GM23338 (cell line): ENCODE measurements at regions not wholly inside any gene's neighbourhood (a gene's known extent, or its start where the extent isn't known, plus 50 kb on each side); places are given as distances from the start of the nearest gene placed in this dataset.

Experiments
- ATAC-seq: fragments of 200-7000 bp; cut with Tn5 transposase; 3 replicates; pipeline ENCODE4 v1.9.1; 2020
- DNase-seq: peaks from one replicate; pipeline ENCODE4 v3.0.0-alpha.2; 2015; ENCODE audit warnings: low spot score
- H2AFZ ChIP-seq: fragments of 200-600 bp; sonication (generic); 2 replicates; pipeline ENCODE4 v1.8.0; 2016; ENCODE audit warnings: antibody characterized with exemption, mild to moderate bottlenecking, moderate library complexity
- H3F3A ChIP-seq: fragments of 200-600 bp; sonication (generic); replicated peaks from 2 replicates; pipeline ENCODE4 v1.8.0; 2017; ENCODE audit warnings: antibody characterized with exemption, mixed run types, low read depth
- H3K27ac ChIP-seq: fragments of 200-600 bp; sonication (generic); 2 replicates; pipeline ENCODE4 v1.6.1; 2016; ENCODE audit warnings: low read depth
- H3K27me3 ChIP-seq: fragments of 200-600 bp; sonication (generic); 2 replicates; pipeline ENCODE4 v1.8.0; 2016; ENCODE audit warnings: mild to moderate bottlenecking, mixed run types, moderate library complexity; ENCODE audit not compliant: insufficient read depth
- H3K36me3 ChIP-seq: fragments of 200-600 bp; sonication (generic); 2 replicates; pipeline ENCODE4 v1.8.0; 2016; ENCODE audit warnings: mild to moderate bottlenecking; ENCODE audit not compliant: insufficient read depth
- H3K4me1 ChIP-seq: fragments of 200-600 bp; sonication (generic); 2 replicates; pipeline ENCODE4 v1.8.0; 2016; ENCODE audit warnings: mild to moderate bottlenecking, moderate library complexity; ENCODE audit not compliant: insufficient read depth
- H3K4me2 ChIP-seq: fragments of 200-600 bp; sonication (generic); 2 replicates; pipeline ENCODE4 v1.7.1; 2017; ENCODE audit warnings: mixed run types
- H3K4me3 ChIP-seq: fragments of 200-600 bp; sonication (generic); 2 replicates; pipeline ENCODE4 v1.6.1; 2016; ENCODE audit warnings: mixed run types
- H3K79me2 ChIP-seq: fragments of 200-600 bp; sonication (generic); replicated peaks from 2 replicates; pipeline ENCODE4 v1.8.0; 2017; ENCODE audit warnings: mild to moderate bottlenecking; ENCODE audit not compliant: insufficient read depth
- H3K9me2 ChIP-seq: fragments of 200-600 bp; sonication (generic); 2 replicates; pipeline ENCODE4 v1.8.0; 2017; ENCODE audit not compliant: insufficient read depth
- H4K20me1 ChIP-seq: fragments of 200-600 bp; sonication (generic); replicated peaks from 2 replicates; pipeline ENCODE4 v1.8.0; 2017; ENCODE audit warnings: mild to moderate bottlenecking; ENCODE audit not compliant: insufficient read depth
- H3K27ac Mint-ChIP-seq: 2 replicates; pipeline ENCODE4 v1.8.0; 2020; ENCODE audit warnings: inconsistent platforms, mild to moderate bottlenecking, moderate library complexity, mixed read lengths
- H3K27me3 Mint-ChIP-seq: 3 replicates; pipeline ENCODE4 v1.8.0; 2022; ENCODE audit warnings: low read depth, mild to moderate bottlenecking, moderate library complexity, mixed read lengths, inconsistent platforms; ENCODE audit not compliant: insufficient read depth, poor library complexity
- H3K36me3 Mint-ChIP-seq: 3 replicates; pipeline ENCODE4 v1.8.0; 2021; ENCODE audit warnings: low read depth, mild to moderate bottlenecking, inconsistent platforms, moderate library complexity, mixed read lengths
- H3K4me1 Mint-ChIP-seq: 3 replicates; pipeline ENCODE4 v1.8.0; 2020; ENCODE audit warnings: mild to moderate bottlenecking, inconsistent platforms, mixed read lengths
- H3K4me3 Mint-ChIP-seq: 3 replicates; pipeline ENCODE4 v1.8.0; 2021; ENCODE audit warnings: moderate library complexity, mild to moderate bottlenecking, inconsistent platforms, mixed read lengths
- H3K9me3 Mint-ChIP-seq: 3 replicates; pipeline ENCODE4 v1.8.0; 2020; ENCODE audit warnings: moderate library complexity, mild to moderate bottlenecking, inconsistent platforms, mixed read lengths
- CREB1 ChIP-seq: fragments of 250-450 bp; sonication (Bioruptor Pico); IDR thresholded peaks from 2 replicates; pipeline ENCODE4 v1.5.0; 2020; ENCODE audit warnings: low read depth, mild to moderate bottlenecking, moderate library complexity
- CTCF ChIP-seq, 2 experiments: fragments of 200-600 bp in 1 of 2; sonication (generic) in 1 of 2; conservative IDR thresholded peaks; 2 replicates each; pipeline versions ENCODE4 v1.5.1 to v1.6.1; 2016 to 2017; ENCODE audit warnings: antibody characterized with exemption in 2 of 2, low read depth in 2 of 2, mild to moderate bottlenecking in 2 of 2, moderate library complexity in 1 of 2
- ETS1 ChIP-seq: IDR thresholded peaks from 2 replicates; pipeline ENCODE4 v1.6.1; 2016; ENCODE audit warnings: antibody characterized with exemption
- EZH2 ChIP-seq: fragments of 200-600 bp; sonication (generic); IDR thresholded peaks from one replicate; pipeline ENCODE4 v1.8.0; 2017; ENCODE audit warnings: antibody characterized with exemption, mild to moderate bottlenecking, low read depth; ENCODE audit not compliant: unreplicated experiment
- EZH2phosphoT487 ChIP-seq: fragments of 200-600 bp; sonication (generic); IDR thresholded peaks from one replicate; pipeline ENCODE4 v1.8.1; 2018; ENCODE audit warnings: antibody characterized with exemption; ENCODE audit not compliant: unreplicated experiment
- JUNB ChIP-seq: IDR thresholded peaks from one replicate; pipeline ENCODE4 v1.6.1; 2016; ENCODE audit warnings: antibody characterized with exemption; ENCODE audit not compliant: unreplicated experiment
- NANOG ChIP-seq: IDR thresholded peaks from 2 replicates; pipeline ENCODE4 v1.6.1; 2016; ENCODE audit warnings: antibody characterized with exemption, borderline replicate concordance
- POLR2AphosphoS5 ChIP-seq: IDR thresholded peaks from 2 replicates; pipeline ENCODE4 v1.6.1; 2016; ENCODE audit warnings: antibody characterized with exemption, low read depth
- REST ChIP-seq: IDR thresholded peaks from one replicate; pipeline ENCODE4 v1.6.1; 2018; ENCODE audit warnings: antibody characterized with exemption; ENCODE audit not compliant: unreplicated experiment
- STAT1 ChIP-seq: IDR thresholded peaks from one replicate; pipeline ENCODE4 v1.6.1; 2016; ENCODE audit warnings: antibody characterized with exemption; ENCODE audit not compliant: unreplicated experiment
- ZNF114 ChIP-seq: fragments of 250-450 bp; sonication (Bioruptor Pico); IDR thresholded peaks from 2 replicates; pipeline ENCODE4 v1.5.0; 2020; ENCODE audit warnings: mild to moderate bottlenecking, moderate library complexity
- ZNF331 ChIP-seq: fragments of 250-450 bp; sonication (Bioruptor Pico); IDR thresholded peaks from 2 replicates; pipeline ENCODE4 v1.5.0; 2020; ENCODE audit warnings: low read depth, mild to moderate bottlenecking, moderate library complexity
- ZNF462 ChIP-seq: fragments of 250-450 bp; sonication (Bioruptor Pico); IDR thresholded peaks from 2 replicates; pipeline ENCODE4 v1.5.0; 2020; ENCODE audit warnings: mild to moderate bottlenecking, moderate library complexity

GRCh38 chr12:98319716-98320425, 195.5 kb upstream of the TMPO start:
- H3F3A ChIP-seq = no peaks in the 10 kb centered on the region
- no peak overlapping the region for H2AFZ ChIP-seq

More at GRCh38 chr12:98319716-98320425, 195.5 kb upstream of the TMPO start:
- DNase-seq (no peak), ATAC-seq (no peak)
- no peaks in the 10 kb centered on the region for H3K4me1 Mint-ChIP-seq
- no peaks in the 10 kb centered on the region for H3K36me3 Mint-ChIP-seq
- no peaks in the 10 kb centered on the region for H3K4me1 ChIP-seq
- no peak overlapping the region for H3K4me3 ChIP-seq
- no peaks in the 10 kb centered on the region for H3K79me2 ChIP-seq
- no peak for TF ChIP-seq STAT1
- TF ChIP-seq CTCF (conservative IDR thresholded peaks at IDR 0.05; ENCODE audit: low read depth in 2 of 2) = no peak
- TF ChIP-seq JUNB = no peak
- no peak for TF ChIP-seq EZH2phosphoT487
- no peak for TF ChIP-seq ETS1
- no peak for TF ChIP-seq NANOG
- no peak for TF ChIP-seq EZH2
- no peak for TF ChIP-seq ZNF114
- no peak for TF ChIP-seq POLR2AphosphoS5
- no peak for TF ChIP-seq ZNF462 (CRISPR knock-in tag)
- TF ChIP-seq REST = no peak
- no peak for TF ChIP-seq ZNF331 (CRISPR knock-in tag)
- no peak for TF ChIP-seq CREB1
- no peak overlapping the region for H3K4me2 ChIP-seq
- H3K36me3 ChIP-seq = no peaks in the 10 kb centered on the region
- no peak overlapping the region for H3K4me3 Mint-ChIP-seq
- no peak overlapping the region for H3K27ac ChIP-seq
- H3K9me3 Mint-ChIP-seq = no peaks in the 10 kb centered on the region
- H3K9me2 ChIP-seq = no peaks in the 10 kb centered on the region
- no peaks in the 10 kb centered on the region for H3K27me3 ChIP-seq
- H3K27me3 Mint-ChIP-seq = no peaks in the 10 kb centered on the region
- H3K27ac Mint-ChIP-seq = peak overlapping the region; percentile 41; the same call in 1 of the 2 replicates
- no peaks in the 10 kb centered on the region for H4K20me1 ChIP-seq
